Spleen (tissue), 7 donors: ENCODE measurements at regions not wholly inside any gene's neighbourhood (a gene's known extent, or its start where the extent isn't known, plus 50 kb on each side); places are given as distances from the start of the nearest gene placed in this dataset.

Source experiments
- CTCF ChIP-seq, 11 experiments: fragments of 200-600 bp in 7 of 11; fragments of 450-650 bp in 4 of 11; sonication (generic) in 4 of 11; IDR thresholded peaks in 8 of 11; conservative IDR thresholded peaks in 3 of 11; 1 replicate in 7 of 11; 2 replicates in 4 of 11; pipeline versions ENCODE4 v1.4.0 to v1.8.0; 2016 to 2021; ENCODE audit warnings: antibody characterized with exemption in 11 of 11, inconsistent platforms in 4 of 11, mild to moderate bottlenecking in 1 of 11
- POLR2A ChIP-seq, 3 donors: fragments of 450-650 bp; IDR thresholded peaks; one replicate each; pipeline ENCODE4 v1.5.1; 2017; ENCODE audit warnings: antibody characterized with exemption in 3 of 3, mild to moderate bottlenecking in 1 of 3
- donor health status: DM: no; HTN: no; CAD: no; lungs with moderate emphysema.
- donor health status: DM: no; HTN: no; CAD: no.
- donor health status: DM: no; HTN: no; CAD: no.

- TF ChIP-seq CTCF (IDR thresholded peaks at IDR 0.05 in 8 of 11, conservative IDR thresholded peaks at IDR 0.05 in 3 of 11) (no peak), POLR2A (IDR thresholded peaks at IDR 0.05) (no peak)
Measured at GRCh38 chr2:128490321-128490720, 171.7 kb upstream of the HS6ST1 start.
